SW 1271 (cell line): ENCODE measurements at regions not wholly inside any gene's neighbourhood (a gene's known extent, or its start where the extent isn't known, plus 50 kb on each side); places are given as distances from the start of the nearest gene placed in this dataset.

Experiments
- DNase-seq, 2 experiments: peaks; one replicate each; lab custom pipeline; 2025; lab: John Stamatoyannopoulos, UW

GRCh38 chr4:74649193-74649592, 145.1 kb downstream of the BTC start:
- DNase-seq, result no peak

- DNase-seq, result no peak
Observed at GRCh38 chr4:74651198-74651597, 143.1 kb downstream of the BTC start.

- DNase-seq, result no peak
Observed at GRCh38 chr4:74653331-74654229, 140.7 kb downstream of the BTC start.

GRCh38 chr4:74654230-74654681, 140.1 kb downstream of the BTC start:
- DNase-seq, result no peak

- DNase-seq, result no peak
Observed at GRCh38 chr4:74656596-74656995, 137.7 kb downstream of the BTC start.

- DNase-seq, result no peak
Observed at GRCh38 chr4:74658116-74658515, 136.2 kb downstream of the BTC start.

GRCh38 chr4:74659576-74660411, 134.5 kb downstream of the BTC start:
- DNase-seq, result peak; percentile 70 to 91

- DNase-seq, result no peak
Observed at GRCh38 chr4:74660866-74661265, 133.5 kb downstream of the BTC start.

- no peak for DNase-seq
Observed at GRCh38 chr4:74661427-74662201, 132.7 kb downstream of the BTC start.

GRCh38 chr4:74663631-74664030, 130.7 kb downstream of the BTC start:
- DNase-seq, result no peak

- DNase-seq, result no peak
Observed at GRCh38 chr4:74665346-74665745, 129.0 kb downstream of the BTC start.

- no peak for DNase-seq
Observed at GRCh38 chr4:74665876-74666275, 128.4 kb downstream of the BTC start.

- DNase-seq, result no peak
Observed at GRCh38 chr4:74667438-74667837, 126.9 kb downstream of the BTC start.

GRCh38 chr4:74667944-74668343, 126.4 kb downstream of the BTC start:
- DNase-seq, result no peak

GRCh38 chr4:74669702-74670101, 124.6 kb downstream of the BTC start:
- DNase-seq, result no peak

GRCh38 chr4:74670583-74670982, 123.7 kb downstream of the BTC start:
- no peak for DNase-seq

GRCh38 chr4:74671080-74671698, 123.1 kb downstream of the BTC start:
- peak; percentile 1 to 78 for DNase-seq

- DNase-seq, result no peak
Observed at GRCh38 chr4:74674750-74675149, 119.6 kb downstream of the BTC start.

- DNase-seq, result peak; percentile 9 to 66
Observed at GRCh38 chr4:74675673-74676279, 118.5 kb downstream of the BTC start.

- DNase-seq, result peak in 1 of 2 experiments; percentile 27
Observed at GRCh38 chr4:74682567-74683359, 111.6 kb downstream of the BTC start.
